Stimulated activated CD4-positive, alpha-beta T cell treated with anti-CD3 and anti-CD28 coated beads, Interleukin-4, amount 100 ng/mL, for 48 hours (primary cell): ENCODE measurements at regions not wholly inside any gene's neighbourhood (a gene's known extent, or its start where the extent isn't known, plus 50 kb on each side); places are given as distances from the start of the nearest gene placed in this dataset.

Experiments
- DNase-seq, 2 donors: peaks; one replicate each; pipeline ENCODE4 v3.0.0-alpha.2; 2020; ENCODE audit warnings: low read depth in 2 of 2

DNA sequence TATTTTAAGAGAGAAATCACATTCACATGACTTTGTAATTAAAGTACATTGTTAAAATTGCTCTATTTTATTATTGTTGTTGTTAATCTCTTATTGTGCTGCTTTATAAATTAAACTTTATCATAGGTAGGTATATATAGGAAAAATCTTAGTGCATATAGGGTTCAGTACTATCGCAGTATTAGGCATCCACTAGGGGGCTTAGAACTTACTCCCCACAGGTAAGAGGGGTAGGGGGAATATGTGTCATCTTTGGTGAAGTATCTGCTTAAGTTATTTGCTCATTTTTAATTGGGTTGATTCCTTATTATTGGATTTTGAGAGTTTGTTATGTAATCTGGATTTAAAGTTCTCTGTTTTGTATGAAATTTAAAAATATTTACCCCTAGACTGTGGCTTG, 385.2 kb downstream of the DUSP10 start:
- no peak for DNase-seq

DNA sequence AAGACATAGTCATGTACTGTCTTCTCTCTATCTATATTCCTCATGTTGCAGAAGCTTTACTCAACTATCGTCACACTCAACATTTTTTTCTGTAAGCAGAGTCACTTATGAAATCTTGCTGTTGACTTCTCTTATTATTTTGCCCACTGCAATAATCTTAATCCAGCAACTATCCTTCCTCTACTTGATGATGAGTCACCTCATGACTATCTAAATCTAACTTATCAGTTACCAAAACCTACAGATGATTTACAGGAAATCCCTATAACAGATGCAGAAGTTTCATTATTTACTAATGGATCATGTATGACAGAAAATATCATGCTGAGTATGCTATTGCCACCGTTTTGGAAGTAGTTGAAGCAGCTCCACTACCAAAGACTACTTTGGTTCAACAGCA, 378.9 kb downstream of the DUSP10 start:
- no peak for DNase-seq

DNA sequence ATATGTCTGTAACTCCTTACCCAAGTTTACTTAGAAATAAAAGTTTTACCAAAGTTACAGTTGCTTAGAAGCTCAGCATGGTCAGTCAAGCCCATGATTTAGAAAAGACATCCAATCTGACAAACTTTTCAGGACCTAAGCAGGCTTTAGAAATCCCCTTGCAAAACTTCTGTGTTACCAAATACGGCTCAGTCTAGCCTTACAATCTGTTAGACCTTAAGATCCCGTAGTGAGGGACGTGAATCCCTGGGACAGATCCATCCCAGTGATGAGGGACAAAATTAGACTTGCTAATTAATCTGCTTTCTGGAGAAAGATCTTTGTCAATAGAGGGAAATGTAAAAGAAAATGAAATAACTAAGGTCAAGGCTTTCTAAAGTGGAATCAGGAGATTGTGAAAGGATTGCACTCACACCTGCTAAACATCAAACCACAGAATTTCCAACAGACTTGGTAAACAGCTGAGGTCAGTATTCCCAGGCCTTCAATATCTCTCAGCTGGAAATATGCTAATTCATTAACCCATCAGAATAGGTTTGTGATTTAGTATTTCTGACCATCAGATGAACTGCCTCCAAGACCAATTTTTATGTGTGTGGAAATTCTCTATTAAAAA, 375.3 kb downstream of the DUSP10 start:
- no peak for DNase-seq

DNA sequence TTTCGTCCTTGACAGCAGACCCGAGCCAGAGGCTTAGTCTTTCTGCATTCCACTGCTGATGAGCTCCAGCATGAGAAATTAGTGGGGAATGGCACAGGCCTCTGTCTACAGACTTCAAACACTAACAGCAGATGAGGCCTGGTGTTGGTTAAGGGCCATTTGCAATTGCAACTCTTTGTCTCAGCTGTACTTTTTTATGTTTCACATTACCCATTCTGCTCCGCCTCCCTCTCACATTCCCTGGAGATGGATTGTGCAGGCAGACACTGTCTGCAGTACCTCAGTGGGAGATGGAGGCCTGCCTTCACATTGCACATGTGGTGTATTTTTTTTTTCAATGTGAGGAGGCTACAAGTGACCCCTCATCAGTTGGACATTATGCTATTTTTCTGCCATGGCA, 370.2 kb downstream of the DUSP10 start:
- no peak for DNase-seq

DNA sequence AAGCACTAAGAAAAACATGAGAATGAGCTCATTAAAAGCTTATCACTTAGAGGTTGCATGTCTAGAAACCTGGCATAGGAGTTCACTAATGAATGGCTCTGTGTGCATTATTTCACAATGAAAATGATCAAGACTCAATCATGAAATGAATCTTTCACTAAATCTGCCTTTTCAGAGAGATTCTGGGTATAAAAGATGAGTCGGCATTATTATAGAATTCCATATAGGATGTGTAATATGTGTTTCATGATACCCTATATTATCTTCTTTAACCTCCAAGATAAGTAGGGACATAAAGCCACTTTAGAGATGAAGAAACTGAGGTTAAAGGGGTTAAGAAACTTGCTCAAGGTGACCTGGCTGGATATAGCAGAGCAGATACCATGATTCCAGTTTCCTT, 368.1 kb downstream of the DUSP10 start:
- no peak for DNase-seq

DNA sequence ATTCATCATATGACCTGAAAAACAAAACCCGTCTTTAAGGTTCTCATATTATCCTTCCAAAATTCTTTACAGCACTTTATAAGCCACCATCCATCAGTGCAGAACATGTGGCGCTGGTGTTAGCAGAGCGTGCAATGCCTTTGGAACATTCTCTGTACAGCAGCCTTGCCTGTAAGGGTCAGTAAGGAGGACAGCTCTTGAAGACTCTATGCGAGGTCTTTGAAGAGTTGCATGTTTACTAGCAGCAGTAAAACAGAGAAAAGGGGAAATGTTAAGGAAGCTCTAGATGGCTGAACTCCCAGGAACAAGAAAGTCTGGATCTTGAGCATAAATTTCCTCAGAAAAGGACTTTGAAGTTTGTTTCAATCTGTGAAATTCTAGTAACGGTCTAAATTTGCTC, 365.6 kb downstream of the DUSP10 start:
- no peak for DNase-seq

DNA sequence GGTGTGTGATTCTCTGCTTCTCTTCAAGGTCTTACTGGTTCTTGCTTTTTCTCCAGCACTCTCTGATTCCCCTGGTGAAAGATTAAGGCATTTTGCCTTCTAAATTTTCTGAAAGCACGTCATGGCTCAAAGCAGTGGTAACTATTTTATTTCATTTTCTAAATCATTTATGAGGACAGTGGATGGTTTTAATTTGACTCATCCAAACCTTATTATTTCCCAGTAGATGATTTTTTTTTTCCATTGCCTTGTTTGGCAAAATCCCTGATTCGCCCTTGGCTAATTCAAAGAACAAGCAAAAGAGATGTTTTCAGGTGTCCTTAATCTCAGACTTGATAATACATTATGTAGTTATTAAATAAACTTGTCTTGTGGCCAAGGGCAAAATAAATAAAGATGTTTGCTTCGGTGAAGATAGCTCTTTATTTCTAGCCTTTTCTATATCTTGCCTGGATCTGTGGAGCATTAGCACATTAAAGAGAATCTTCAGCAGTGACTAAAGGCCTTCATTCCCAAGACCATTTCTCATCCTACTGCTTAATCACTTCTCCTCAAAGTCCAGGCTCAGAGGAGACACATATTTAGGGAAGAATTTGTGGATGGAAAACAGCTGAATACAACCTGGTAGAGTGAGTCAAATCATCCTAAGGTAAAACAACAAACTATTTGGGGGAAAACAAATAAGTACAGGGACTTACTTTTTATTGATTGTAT, 359.8 kb downstream of the DUSP10 start:
- DNase-seq = no peak

DNA sequence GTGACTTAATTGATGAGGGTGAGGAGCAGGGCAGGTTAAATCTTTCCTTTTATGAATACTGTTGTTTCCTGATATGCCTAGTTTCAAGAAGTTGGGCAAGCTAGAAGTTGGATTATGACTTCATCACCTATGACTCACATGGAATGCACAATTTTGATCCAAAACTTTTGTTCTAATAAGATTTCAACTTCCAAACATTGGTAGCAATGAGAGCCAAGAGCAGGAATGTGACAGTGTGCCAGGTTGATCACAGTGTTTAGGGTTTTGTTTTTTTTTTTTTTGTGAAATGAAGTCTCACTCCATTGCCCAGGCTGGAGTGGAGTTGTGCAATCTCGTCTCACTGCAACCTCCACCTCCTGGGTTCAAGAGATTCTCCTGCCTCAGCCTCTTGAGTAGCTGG, 349.4 kb downstream of the DUSP10 start:
- no peak for DNase-seq

DNA sequence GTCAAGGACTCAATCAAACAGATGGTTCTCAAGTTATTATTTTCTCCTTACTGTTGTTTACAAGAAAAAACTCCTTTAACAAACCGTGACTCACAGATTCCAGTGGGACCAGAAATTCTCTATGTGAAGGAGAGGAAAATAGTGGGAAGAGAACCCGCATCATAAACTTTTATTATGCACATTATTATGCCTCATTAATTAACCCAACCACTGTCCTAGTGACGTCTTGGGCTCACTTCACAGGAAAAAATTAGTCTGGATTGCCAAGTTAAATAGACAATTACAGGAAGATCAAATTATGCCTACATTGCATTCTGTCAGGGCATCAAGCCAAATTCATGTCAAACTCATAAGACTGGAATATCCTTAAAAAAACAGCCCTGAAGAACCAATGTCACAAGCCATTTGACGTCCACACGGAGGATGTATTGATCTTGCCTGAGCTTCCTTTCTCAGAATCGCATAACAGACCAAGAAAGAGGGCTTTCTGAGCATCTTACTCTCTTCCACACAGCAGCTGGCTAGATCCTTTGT, 347.8 kb downstream of the DUSP10 start:
- no peak for DNase-seq

DNA sequence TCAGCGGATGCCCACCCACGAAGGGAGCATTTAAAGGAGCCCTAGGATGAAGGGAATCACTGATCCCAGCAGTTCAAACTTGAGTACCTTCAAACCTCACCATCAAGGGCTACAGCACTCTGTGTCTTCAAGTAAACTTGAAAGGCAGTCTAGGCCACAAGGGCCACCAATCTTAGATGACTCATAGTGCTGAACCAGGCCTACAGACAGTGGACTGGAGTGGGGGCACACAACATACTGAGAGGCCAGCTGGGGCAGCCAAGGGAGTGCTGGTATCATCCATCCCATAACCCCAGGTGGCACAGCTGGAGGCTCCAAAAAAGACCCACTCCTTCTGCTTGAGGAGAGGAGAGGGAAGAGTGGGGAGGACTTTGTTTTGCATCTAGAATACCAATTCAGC, 345.4 kb downstream of the DUSP10 start:
- no peak for DNase-seq

DNA sequence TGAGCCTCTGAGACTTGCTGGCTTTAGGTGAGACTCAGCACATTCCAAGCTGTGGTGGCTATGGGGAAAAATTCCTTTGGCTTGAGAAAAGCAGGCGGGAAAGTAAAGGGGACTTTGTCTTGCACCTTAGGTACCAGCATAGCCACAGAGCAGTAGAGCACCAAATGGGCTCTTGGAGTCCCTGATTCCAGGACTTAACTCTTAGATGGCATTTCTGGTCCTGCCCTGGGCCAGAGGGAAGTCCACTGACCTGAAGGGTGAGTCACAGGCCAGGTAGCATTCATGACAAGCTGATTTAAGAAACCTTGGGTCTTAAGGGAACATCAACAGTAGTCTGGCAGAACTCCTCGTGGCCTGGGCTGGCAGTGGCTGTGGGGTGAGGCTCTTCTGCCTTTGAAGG, 344.7 kb downstream of the DUSP10 start:
- DNase-seq = no peak

DNA sequence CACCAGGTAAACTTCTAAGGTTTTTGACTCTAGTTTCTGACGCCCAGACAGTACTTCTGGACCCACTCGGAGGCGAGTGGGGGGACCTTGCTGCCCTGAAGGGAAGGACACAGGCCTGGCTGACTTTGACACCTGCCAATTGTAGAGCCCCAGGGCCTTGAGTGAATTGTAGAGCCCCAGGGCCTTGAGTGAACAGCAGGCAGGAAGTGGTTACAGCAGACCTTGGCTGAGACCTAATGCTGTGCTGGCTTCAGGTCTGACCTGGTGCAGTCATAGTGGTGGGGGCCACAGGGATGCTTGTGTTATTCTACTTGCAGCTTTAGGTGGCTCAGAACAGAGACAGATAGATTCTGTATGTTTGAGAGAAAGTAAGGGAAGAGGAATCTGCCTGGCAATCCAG, 344.3 kb downstream of the DUSP10 start:
- DNase-seq = no peak

DNA sequence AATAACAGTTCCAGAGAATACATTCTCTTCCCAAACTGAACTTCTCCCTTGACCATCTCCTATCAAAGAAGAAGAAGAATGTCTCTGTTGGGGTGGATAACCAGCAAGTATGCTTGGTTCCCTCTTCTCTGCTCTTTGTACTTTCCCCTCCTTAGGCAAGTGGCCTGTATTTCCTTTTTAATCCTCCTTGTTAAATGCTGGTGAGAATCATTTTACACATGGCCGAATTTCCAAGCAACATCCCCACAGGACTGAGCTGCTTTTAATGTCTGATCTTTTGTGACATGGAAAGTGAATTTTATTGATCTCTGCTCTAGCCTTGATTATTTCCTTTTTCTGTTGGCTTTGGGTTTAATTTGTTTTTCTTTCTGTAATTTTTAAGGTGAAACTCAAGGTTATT, 336.7 kb downstream of the DUSP10 start:
- no peak for DNase-seq

DNA sequence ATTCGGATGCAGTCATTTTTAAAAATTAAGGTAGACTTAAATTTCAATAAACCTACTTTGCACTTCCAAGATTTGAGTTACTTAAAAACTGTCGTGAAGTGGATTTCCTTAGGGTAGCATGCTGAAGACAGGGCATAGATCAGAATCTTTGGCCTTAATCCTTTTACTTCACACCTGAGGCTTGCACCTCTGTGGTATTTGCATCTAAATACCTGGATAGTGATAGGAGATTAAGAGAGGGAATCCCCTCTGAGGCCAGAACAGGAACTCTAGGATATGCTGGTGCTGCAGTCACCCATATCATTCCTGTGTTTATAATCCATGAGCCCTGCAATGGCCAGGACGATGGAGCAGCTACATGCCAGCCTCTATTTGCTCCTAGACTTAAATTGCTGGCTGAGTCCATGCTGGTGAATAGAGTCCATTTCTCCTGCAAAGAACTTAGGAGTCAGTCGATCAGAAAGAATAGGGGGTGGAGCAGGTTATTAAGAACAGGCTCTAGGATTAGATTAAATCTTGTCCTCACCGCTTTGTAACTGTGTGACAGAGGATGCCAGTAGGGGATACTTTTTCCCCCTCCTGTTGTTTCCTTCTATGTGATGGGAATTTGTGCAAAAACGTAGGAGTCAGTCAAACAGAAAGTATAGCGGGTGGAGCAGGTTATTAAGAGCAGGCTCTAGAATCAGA, 333.6 kb downstream of the DUSP10 start:
- no peak for DNase-seq

DNA sequence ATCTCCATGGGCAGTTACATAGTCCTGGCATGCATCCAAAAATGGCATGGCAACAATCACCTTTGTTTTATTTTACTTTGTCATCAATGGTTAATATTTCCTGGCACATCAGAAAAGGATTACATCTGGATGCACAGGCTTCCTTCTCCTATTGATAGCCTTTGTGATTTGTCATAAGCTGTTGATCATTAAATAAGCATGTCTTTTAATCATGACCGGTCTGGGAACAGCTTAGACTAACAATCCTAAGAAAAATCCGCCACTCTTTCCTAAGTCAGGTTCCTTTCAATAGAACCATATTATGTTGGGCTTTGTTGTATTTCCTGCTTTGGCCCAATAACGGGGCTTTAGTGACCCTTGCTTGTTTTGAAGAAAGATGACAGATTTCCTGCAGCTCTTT, 330.6 kb downstream of the DUSP10 start:
- no peak for DNase-seq

DNA sequence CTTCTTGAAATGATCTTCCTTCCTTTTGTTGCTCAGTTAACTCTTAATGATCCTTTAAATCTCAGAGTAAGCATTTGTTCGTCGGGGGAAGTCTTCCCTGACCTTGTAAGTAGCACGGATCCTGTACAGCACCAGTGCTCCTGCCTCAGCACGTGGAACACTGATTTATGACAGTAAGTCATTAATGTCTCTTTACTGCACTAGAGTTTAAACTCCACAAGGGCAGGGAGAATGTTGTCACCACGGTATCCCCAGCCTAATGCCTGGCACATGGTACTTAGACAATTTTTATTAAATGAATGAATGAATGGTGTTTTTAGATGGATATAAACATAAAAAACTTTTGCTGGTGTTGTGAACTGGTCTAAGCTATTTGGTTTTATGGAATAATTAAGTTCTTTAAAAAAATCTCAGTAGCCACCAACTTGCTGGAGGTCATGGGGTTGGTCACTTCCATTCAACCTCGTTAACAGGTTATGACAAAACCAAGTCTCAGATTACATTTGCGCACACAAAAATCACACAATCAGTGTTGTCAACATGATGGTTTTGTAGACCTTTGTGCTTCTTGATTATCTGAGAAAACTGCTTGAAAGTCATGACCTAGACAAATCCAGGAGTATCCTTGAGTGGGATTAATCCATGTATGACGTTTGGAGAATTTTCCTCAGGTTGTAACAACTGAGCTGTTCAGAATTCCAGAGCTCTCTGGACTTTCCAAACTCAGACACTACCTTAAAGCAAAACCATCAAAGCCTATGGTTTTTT, 326.9 kb downstream of the DUSP10 start:
- no peak for DNase-seq

DNA sequence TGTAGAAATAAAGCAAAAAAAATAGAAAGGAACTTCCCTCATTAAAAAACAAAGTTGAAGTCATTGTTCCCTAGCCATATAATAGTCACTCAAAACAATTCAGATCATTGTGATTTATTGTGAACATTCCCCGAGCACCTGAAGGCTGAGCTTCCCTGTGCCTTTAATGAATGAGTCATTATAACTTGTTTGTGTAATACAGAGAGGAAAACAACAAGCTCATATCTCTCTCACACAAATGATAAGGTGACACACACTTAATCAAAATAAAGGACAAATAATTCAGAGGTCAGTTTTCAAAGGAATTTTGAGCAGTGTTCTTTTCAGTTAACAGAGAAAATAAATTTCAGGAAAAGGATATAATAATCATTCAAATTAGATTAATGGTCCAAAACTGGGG, 326.2 kb downstream of the DUSP10 start:
- DNase-seq = no peak

DNA sequence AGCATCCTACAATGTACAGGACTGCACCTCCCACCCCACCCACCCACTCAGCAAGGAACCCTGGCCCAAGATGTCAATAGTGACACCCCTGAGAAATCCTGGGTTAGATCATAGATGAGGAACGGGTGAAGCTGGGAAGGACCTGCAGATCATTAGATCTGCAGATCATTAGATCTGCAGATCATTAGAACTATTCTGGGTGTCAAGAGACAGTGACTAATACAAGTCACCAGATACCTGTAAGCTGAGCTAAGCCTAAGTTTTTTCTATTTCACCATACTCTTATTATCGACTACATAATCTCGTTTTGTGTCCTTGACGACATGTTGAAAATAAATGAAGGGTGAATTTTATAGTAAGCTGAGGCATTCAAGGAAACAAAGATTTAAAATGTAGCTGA, 325.7 kb downstream of the DUSP10 start:
- no peak for DNase-seq

DNA sequence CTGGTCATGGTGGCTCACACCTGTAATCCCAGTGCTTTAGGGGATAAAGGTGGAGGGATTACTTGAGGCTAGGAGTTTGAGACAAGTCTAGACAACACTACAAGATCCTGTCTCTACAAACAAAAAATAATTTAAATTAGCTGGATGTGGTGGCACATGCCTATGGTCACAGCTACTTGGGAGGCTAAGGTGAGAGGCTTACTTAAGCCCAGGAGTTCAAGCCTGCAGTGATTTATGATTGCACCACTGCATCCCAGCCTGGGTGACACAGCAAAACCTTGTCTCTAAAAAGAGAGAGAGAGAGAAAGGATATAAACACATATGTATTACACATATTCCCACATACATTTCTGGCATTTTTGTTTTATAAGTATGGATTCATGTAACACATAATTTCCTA, 325.2 kb downstream of the DUSP10 start:
- no peak for DNase-seq

DNA sequence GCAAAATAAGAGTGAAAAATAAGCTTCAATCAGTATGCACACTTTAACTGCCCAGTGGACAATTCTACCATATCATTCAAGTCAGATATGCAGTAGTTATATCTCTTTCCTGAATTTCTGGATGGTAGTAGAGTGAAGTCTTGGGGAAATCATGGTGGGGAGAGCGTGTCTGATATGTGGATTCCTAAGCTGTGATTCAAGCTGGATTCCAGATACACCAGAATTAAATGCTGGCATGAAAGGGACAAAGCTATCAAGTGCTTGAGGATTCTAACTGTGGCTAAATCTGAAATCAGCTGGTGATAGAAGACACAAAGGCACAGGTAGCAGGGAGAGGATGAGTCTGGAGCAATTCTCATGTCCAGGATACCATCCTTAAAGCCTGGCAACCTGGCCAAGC, 323.5 kb downstream of the DUSP10 start:
- no peak for DNase-seq

DNA sequence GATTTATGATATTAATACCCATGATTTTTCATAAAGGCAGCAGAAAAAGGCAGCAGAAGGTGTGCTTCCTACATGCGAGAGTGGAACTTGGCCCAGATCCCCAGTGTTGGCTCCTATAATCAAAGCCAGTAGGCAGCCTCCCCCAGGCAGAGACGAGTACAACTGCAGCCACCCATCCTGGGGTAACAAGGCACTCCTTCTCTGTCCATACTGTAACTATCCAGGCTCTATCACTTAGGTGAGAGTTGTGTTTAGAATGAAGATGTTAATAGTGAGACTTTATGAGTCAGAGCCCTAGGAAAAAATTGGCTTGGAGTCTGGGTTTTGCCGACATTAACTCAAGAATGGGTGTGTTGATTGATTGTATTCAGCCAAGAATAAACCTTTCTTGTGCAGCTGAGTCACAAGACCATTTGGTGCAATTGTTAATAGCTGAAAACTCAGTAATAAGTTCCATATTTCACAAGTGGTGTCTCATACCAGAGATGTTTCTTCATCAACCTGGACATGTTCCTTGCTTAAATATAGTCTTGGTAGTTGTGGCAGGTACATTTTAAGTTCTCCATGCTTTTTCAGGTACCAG, 322.3 kb downstream of the DUSP10 start:
- no peak for DNase-seq

DNA sequence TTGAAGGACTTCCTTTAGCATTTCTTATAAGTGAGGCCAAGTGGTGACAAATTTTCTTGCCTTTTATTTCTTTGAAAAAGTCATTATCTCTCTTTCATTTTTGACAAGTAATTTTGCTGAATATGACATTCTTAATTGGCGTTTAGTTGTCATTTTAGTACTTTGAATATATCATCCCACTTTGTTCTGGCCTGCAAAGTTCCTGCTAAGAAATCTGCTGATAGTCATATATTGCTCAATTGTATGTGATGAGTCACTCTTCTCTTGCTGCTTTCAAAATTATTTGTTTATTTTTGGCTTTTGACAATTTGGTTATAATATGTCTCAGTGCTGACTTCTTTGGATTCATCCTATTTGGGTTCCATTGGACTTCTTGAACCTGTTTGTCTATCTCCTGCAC, 312.6 kb downstream of the DUSP10 start:
- no peak for DNase-seq
